ENCODE measurements at regions not wholly inside any gene's neighbourhood (a gene's known extent, or its start where the extent isn't known, plus 50 kb on each side); places are given as distances from the start of the nearest gene placed in this dataset.
"Not testable (repeated sequence)": the region's sequence is repeated elsewhere in the genome, so short reads cannot be mapped to it uniquely, and the experiment has no call there.

- DNase-seq (ENCODE audit: low spot score), result no peak
These were observed 315.9 kb downstream of the BCHE start for GRCh38 chr3:165521131-165521871.

GRCh38 chr3:165519687-165520086 lies 317.5 kb downstream of the BCHE start:
- no peak for DNase-seq (ENCODE audit: low spot score)

DNA sequence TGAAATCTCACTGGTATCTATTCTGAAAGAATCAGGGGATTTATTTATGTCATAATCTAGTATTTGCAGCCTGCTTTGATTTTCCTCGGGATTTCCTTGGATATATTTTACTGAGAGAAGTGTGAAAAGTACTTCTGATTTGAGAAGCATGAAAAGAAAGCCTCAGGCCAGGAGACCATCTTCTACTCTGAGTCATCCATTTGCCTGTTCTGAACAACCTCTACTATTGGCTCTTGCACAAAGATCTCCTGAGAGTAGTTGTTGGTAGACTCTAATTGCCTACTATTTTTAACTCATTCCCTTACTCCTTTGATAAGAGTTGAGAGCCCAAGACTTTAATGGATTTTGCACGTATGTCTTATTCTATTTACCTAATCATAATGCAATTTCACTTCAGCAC lies 318.9 kb downstream of the BCHE start:
- DNase-seq (ENCODE audit: low spot score), result no peak

GRCh38 chr3:165513715-165514701 lies 317.8 kb upstream of the SLITRK3 start:
- DNase-seq (ENCODE audit: low spot score), result no peak

DNA sequence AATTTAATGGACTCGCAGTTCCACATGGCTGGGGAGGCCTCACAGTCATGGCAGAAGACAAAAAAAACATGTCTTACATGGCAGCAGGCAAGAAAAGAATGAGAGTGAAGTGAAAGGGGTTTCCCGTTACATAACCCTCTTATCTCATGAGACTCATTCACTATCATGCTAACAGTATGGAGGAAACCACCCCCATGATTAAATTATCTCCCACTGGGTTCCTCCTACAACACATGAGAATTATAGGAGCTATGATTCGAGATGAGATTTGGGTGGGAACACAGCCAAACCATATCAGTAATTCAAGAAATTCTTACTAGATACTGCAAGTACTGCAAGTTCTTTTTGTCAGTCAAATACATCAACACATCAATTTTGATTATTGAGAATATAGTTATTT lies 311.4 kb upstream of the SLITRK3 start:
- DNase-seq (ENCODE audit: low spot score), result no peak

GRCh38 chr3:165507060-165507459 lies 310.9 kb upstream of the SLITRK3 start:
- DNase-seq (ENCODE audit: low spot score), result no peak

GRCh38 chr3:165505657-165506056 lies 309.5 kb upstream of the SLITRK3 start:
- no peak for DNase-seq (ENCODE audit: low spot score)

GRCh38 chr3:165504554-165504953 lies 308.4 kb upstream of the SLITRK3 start:
- no peak for DNase-seq (ENCODE audit: low spot score)

DNA sequence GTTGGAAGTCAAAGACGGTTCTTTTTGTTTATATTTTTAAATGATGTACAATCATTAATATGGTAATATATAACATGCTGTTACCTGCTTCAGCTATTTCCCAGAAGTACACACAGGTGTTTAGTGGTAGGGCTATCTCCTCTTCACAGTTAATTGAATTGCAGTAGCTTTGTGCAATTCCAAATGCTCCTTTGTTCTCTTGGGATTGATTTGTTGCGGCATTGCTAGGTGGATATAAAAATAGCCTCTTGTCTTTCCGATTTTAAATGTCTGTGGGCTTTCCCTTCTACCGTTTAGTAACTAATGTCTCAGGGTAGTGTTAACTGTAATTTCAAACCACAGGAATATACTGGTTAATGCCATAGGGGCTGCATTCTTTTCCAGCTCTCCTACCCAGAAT lies 307.6 kb upstream of the SLITRK3 start:
- DNase-seq (ENCODE audit: low spot score), result no peak

GRCh38 chr3:165503346-165503745 lies 307.2 kb upstream of the SLITRK3 start:
- no peak for DNase-seq (ENCODE audit: low spot score)

- DNase-seq (ENCODE audit: low spot score), result no peak
These were observed 306.5 kb upstream of the SLITRK3 start for GRCh38 chr3:165502707-165503106.

DNA sequence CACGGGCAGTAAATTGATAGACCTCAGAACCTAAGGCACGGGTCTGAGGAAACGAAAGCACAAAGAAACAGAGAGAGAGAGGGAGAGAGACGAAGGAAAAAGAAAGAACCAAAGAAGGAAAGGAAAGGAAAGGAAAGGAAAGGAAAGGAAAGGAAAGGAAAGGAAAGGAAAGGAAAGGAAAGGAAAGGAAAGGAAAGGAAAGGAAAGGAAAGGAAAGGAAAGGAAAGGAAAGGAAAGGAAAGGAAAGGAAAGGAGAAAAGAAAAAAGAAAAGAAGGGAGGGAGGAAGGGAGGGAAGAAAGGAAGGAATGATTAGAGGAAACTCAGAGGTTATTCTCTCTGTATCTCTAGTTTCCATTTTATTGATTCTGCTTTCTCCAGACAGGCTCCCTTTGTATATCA lies 302.6 kb upstream of the SLITRK3 start:
- not testable (repeated sequence) for DNase-seq (ENCODE audit: low spot score)

DNA sequence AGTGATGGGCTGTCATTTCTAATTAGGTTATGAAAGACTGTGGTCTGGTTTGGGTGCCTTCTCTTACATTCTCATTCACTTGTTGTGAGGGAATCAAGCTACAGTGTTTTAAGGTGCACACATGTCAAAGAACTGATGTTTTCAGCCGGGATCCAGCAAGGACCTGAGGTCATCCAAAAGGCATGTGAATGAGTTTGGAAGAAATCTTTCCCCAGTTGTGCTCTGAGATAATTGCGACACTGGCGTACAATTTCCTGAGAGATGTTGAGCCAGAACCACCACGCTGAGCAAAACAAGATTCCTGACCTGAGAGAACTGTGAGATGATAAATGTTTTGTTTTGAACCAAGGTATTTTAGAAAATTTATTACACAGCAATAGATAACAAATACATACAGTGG lies 295.3 kb upstream of the SLITRK3 start:
- DNase-seq (ENCODE audit: low spot score), result no peak

GRCh38 chr3:165476399-165477060 lies 280.3 kb upstream of the SLITRK3 start:
- DNase-seq (ENCODE audit: low spot score), result no peak

DNA sequence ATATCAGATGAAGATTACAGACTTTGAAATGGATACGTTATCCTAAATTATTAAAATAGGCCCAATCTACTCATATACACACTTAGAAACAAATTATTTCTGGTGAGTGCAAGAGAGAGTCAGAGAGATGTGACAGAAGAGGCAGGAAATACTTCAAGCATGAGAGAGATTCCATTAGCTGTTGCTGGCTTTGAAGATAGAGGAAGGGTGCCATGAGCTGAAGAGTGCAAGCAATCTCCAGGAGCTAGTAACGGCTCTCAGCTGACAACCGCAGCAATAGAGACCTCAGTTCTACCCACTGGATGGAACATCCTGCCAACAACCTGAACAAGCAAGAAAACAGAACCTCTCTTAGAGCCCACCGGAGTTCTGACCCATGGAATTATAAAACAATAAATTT lies 270.7 kb upstream of the SLITRK3 start:
- no peak for DNase-seq (ENCODE audit: low spot score)

GRCh38 chr3:165464736-165465135 lies 268.6 kb upstream of the SLITRK3 start:
- DNase-seq (ENCODE audit: low spot score), result no peak

- no peak for DNase-seq (ENCODE audit: low spot score)
These were observed 267.3 kb upstream of the SLITRK3 start for GRCh38 chr3:165463531-165463930.

GRCh38 chr3:165462636-165463334 lies 266.6 kb upstream of the SLITRK3 start:
- no peak for DNase-seq (ENCODE audit: low spot score)

- DNase-seq (ENCODE audit: low spot score), result no peak
These were observed 264.0 kb upstream of the SLITRK3 start for GRCh38 chr3:165459924-165460835.

DNA sequence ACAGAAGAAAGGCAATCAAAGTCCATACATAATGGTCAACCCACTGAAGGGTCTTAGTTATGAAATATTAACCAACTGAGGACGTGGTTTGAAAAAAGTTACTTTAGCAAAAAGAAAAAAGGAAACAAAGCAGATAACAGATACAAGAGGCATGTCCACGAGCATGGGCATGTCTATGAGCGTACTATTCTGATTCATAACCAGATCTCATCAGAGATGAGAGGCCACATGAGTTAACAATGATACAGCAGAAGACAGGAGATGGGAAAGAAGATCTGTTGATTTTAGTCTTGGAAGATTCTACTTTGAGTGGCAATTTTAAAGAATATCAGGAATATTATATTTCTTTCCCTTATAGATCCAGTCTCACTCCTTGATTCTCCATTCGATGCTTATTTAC lies 262.9 kb upstream of the SLITRK3 start:
- no peak for DNase-seq (ENCODE audit: low spot score)

GRCh38 chr3:165457096-165457495 lies 260.9 kb upstream of the SLITRK3 start:
- DNase-seq (ENCODE audit: low spot score), result no peak

Data from ureter (tissue), 1 donor.